LNCaP clone FGC (cell line): ENCODE measurements at regions not wholly inside any gene's neighbourhood (a gene's known extent, or its start where the extent isn't known, plus 50 kb on each side); places are given as distances from the start of the nearest gene placed in this dataset.

ENCODE experiments used
- DNase-seq: peaks from one replicate; pipeline ENCODE4 v3.0.0-alpha.2; 2011; ENCODE audit warnings: low read depth
- H3K4me3 ChIP-seq: 2 replicates; pipeline ENCODE4 v1.5.1; 2011; ENCODE audit warnings: mild to moderate bottlenecking, low read depth, low read length, control low read depth
- CTCF ChIP-seq: IDR thresholded peaks from 2 replicates; pipeline ENCODE4 v1.5.1; 2012; ENCODE audit warnings: mild to moderate bottlenecking; ENCODE audit not compliant: control insufficient read depth, insufficient read depth; ENCODE audit errors: extremely low read depth

GRCh38 chr1:8174807-8175206 lies 143.1 kb upstream of the SLC45A1 start:
- TF ChIP-seq CTCF, result no peak
- no peak for DNase-seq
- no peak overlapping the region for H3K4me3 ChIP-seq

GRCh38 chr1:8171751-8172464 lies 145.8 kb upstream of the ERRFI1 start:
- H3K4me3 ChIP-seq, result no peak overlapping the region
- TF ChIP-seq CTCF, result no peak
- no peak for DNase-seq

GRCh38 chr1:8170059-8170835 lies 144.1 kb upstream of the ERRFI1 start:
- no peak for DNase-seq
- TF ChIP-seq CTCF, result no peak
- no peak overlapping the region for H3K4me3 ChIP-seq

GRCh38 chr1:8169364-8170058 lies 143.4 kb upstream of the ERRFI1 start:
- H3K4me3 ChIP-seq, result no peak overlapping the region
- TF ChIP-seq CTCF, result no peak
- DNase-seq, result peak; percentile 95

GRCh38 chr1:8167936-8168335 lies 141.8 kb upstream of the ERRFI1 start:
- TF ChIP-seq CTCF, result no peak
- no peak overlapping the region for H3K4me3 ChIP-seq
- DNase-seq, result no peak

GRCh38 chr1:8166406-8166805 lies 140.3 kb upstream of the ERRFI1 start:
- TF ChIP-seq CTCF, result no peak
- no peak for DNase-seq
- no peak overlapping the region for H3K4me3 ChIP-seq
